Hematopoietic multipotent progenitor cell treated with erythropoietin and hydrocortisone succinate and interleukin-3 and kit ligand, for 8 days (in vitro differentiated cells): ENCODE measurements at regions not wholly inside any gene's neighbourhood (a gene's known extent, or its start where the extent isn't known, plus 50 kb on each side); places are given as distances from the start of the nearest gene placed in this dataset.

Experiments used
- DNase-seq: peaks from one replicate; pipeline ENCODE4 v3.0.0-alpha.2; 2015

GRCh38 chr9:14560194-14560593 is 133.0 kb downstream of the ZDHHC21 start:
- no peak for DNase-seq

- no peak for DNase-seq
Measured at GRCh38 chr9:14554886-14555285, 138.3 kb downstream of the ZDHHC21 start.

GRCh38 chr9:14547245-14548060 is 145.8 kb downstream of the ZDHHC21 start:
- no peak for DNase-seq

- DNase-seq, result no peak
Measured at GRCh38 chr9:14546693-14547092, 146.5 kb downstream of the ZDHHC21 start.

- no peak for DNase-seq
Measured at GRCh38 chr9:14542071-14542470, 151.2 kb downstream of the ZDHHC21 start.

- DNase-seq, result peak; percentile 1
Measured at GRCh38 chr9:14538526-14538925, 154.7 kb downstream of the ZDHHC21 start.

GRCh38 chr9:14535161-14535955 is 157.9 kb downstream of the ZDHHC21 start:
- no peak for DNase-seq

- no peak for DNase-seq
Measured at GRCh38 chr9:14533867-14534640, 159.2 kb downstream of the ZDHHC21 start.

GRCh38 chr9:14532456-14533115 is 160.6 kb downstream of the ZDHHC21 start:
- DNase-seq, result no peak

- no peak for DNase-seq
Measured at GRCh38 chr9:14531341-14532269, 161.6 kb downstream of the ZDHHC21 start.

- DNase-seq, result no peak
Measured at GRCh38 chr9:14530841-14531240, 162.4 kb downstream of the ZDHHC21 start.

GRCh38 chr9:14530366-14530765 is 162.9 kb downstream of the ZDHHC21 start:
- DNase-seq, result no peak

GRCh38 chr9:14529629-14530028 is 163.6 kb downstream of the ZDHHC21 start:
- DNase-seq, result no peak

GRCh38 chr9:14529054-14529453 is 164.2 kb downstream of the ZDHHC21 start:
- no peak for DNase-seq

GRCh38 chr9:14526504-14526903 is 166.7 kb downstream of the ZDHHC21 start:
- DNase-seq, result no peak

- DNase-seq, result no peak
Measured at GRCh38 chr9:14525856-14526255, 167.4 kb downstream of the ZDHHC21 start.

- no peak for DNase-seq
Measured at GRCh38 chr9:14524873-14525515, 168.2 kb downstream of the ZDHHC21 start.

- no peak for DNase-seq
Measured at GRCh38 chr9:14523545-14523944, 169.7 kb downstream of the ZDHHC21 start.

- no peak for DNase-seq
Measured at GRCh38 chr9:14522627-14523379, 170.4 kb downstream of the ZDHHC21 start.

GRCh38 chr9:14520341-14520740 is 172.9 kb downstream of the ZDHHC21 start:
- no peak for DNase-seq
